Mononuclear cell (primary cell): ENCODE measurements at regions not wholly inside any gene's neighbourhood (a gene's known extent, or its start where the extent isn't known, plus 50 kb on each side); places are given as distances from the start of the nearest gene placed in this dataset.

Experiments
- H3K27me3 ChIP-seq: 2 replicates; pipeline ENCODE4 v1.6.0; 2011; ENCODE audit warnings: low read length, control low read depth; ENCODE audit not compliant: insufficient read depth
- H3K4me1 ChIP-seq: 2 replicates; pipeline ENCODE4 v1.5.1; 2011; ENCODE audit warnings: mild to moderate bottlenecking, low read length, control low read depth; ENCODE audit not compliant: insufficient read depth
- H3K4me3 ChIP-seq: 2 replicates; pipeline ENCODE4 v1.5.1; 2011; ENCODE audit warnings: mild to moderate bottlenecking, low read length, moderate library complexity
- H3K9me3 ChIP-seq: 2 replicates; pipeline ENCODE4 v1.5.1; 2011; ENCODE audit warnings: low read depth, mild to moderate bottlenecking, control low read depth, low read length

DNA sequence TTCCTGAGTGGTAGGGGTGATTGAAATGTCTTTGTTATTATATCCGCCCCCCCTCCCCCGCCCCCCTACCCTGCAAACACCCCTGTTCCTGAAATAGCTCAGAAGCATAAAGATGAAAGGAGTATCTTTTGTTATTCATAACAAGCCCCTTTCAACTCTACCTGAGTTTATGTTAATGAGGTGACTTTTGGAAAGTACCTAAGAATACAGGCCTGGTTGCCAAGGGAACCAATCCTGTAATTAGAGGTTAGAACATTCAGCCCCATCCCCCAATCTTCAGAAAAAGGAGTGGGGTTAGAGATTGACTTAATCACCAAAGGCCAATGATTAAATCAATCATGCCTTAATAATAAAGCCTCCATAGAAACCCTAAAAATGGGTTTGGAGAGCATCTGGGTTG lies 979.2 kb upstream of the GJE1 start:
- no peaks in the 10 kb centered on the region for H3K4me1 ChIP-seq
- H3K9me3 ChIP-seq = no peaks in the 10 kb centered on the region
- no peaks in the 10 kb centered on the region for H3K27me3 ChIP-seq
- H3K4me3 ChIP-seq = no peak overlapping the region

DNA sequence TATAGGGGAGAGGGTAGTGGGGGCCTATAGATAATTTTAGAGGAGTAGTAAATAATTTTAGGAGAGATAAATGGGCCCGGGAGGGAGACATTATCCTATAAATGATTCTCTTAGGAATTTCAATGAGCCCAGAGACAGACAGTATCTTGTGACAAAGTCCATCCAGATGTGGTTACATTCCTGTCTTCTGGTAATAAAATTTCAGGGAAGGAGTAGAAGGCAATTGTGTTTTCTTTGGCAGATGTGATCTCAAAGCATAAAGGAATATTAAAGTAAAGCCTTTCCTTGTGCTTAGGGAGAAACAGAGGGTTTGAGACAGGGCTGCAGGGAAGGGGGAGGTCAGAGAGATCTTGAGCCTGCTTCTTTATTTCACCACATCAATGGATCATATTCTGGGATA lies 979.8 kb upstream of the GJE1 start:
- Histone ChIP-seq H3K4me1 (no peaks in the 10 kb centered on the region), H3K27me3 (no peaks in the 10 kb centered on the region), H3K9me3 (no peaks in the 10 kb centered on the region), H3K4me3 (no peak overlapping the region)

DNA sequence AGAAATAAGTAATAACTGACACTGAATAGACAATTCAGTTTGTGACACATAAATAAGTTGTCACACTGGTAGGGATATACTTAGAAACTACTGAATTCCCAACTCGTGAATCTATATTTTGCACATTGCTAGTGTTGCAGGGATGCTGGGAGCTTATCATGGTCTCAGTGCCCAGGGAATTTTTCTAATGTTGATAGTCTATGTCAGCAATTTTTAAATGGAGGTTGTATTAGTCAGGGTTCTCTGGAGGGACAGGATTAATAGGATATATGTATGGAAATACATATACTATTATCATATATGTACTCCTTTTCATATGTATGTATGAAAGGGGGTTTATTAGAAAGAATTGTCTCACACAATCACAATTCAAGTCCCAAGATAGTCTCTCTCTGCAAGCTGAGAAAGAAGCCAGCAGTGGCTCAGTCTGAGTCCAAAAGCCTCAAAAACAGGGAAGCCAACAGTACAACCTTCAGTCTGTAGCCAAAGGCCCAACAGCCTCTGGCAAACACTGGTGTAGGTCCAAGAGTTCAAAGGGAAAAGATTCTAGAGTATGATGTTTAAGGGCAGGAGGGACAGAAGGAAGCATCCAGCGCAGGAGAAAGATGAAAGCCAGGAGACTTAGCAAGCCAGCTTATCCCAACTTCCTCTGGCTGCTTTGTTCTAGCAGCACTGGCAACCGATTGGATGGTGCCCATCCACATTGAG lies 980.9 kb upstream of the GJE1 start:
- no peaks in the 10 kb centered on the region for H3K9me3 ChIP-seq
- H3K4me1 ChIP-seq = no peaks in the 10 kb centered on the region
- no peaks in the 10 kb centered on the region for H3K27me3 ChIP-seq
- no peak overlapping the region for H3K4me3 ChIP-seq

DNA sequence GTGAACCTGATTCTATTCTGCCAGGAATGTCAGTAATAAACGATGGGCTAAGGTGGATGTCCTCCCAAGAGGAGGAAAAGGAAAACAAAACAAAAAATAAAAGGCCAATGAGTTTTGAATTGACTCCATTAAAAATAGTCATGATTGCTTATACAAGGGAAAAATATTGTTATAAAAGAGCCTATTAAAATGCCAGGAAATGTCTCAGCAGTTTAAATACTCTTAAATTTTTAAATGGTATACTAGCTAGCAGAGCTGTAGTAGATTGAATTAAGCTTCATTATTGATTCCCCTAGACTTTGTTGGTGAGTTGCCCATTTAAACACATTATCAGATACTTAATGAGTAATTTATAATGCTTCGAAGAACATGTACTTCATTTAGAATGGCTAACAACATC lies 990.9 kb upstream of the GJE1 start:
- Histone ChIP-seq H3K4me3 (no peak overlapping the region), H3K9me3 (no peaks in the 10 kb centered on the region), H3K27me3 (no peaks in the 10 kb centered on the region), H3K4me1 (no peaks in the 10 kb centered on the region)

DNA sequence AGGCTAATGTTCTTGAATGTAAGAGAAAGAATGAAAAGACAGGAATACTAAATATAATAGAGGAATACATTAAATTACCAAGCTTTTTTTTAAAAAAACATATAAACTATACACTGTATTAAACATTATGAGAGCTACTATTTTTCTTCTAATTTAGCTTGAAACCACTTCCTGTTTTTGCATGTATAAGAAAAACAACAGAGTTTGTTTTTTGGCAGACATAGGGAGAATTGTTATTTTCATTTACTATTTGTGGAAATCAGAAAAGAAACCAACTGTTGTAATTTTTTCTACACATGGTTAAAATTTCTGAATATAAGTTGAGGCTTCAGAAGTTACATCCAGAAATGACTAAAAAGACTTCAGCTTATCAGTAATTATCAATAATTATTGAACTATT lies 991.8 kb upstream of the GJE1 start:
- no peak overlapping the region for H3K4me3 ChIP-seq
- no peaks in the 10 kb centered on the region for H3K4me1 ChIP-seq
- no peaks in the 10 kb centered on the region for H3K9me3 ChIP-seq
- no peaks in the 10 kb centered on the region for H3K27me3 ChIP-seq

DNA sequence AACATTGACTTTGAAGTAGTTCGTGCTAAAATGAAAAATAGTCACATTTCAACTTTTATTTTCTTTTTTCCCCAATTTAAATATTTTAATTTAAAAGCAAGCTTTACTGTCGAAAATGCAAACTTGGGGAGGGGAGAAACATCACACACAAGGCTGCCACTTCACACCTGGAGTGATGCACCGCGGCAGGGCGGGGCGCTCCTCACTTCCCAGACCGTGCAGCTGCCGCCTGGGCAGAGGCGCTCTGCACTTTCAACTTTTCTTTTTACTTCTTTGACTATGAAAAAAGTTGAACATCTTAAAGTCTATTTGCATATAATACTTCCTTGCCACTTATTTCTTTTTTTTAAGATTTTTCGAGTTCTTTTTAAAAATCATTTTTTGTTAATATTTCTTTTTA lies 993.3 kb upstream of the GJE1 start:
- Histone ChIP-seq H3K4me3 (no peak overlapping the region), H3K27me3 (no peaks in the 10 kb centered on the region), H3K9me3 (no peaks in the 10 kb centered on the region), H3K4me1 (no peaks in the 10 kb centered on the region)

DNA sequence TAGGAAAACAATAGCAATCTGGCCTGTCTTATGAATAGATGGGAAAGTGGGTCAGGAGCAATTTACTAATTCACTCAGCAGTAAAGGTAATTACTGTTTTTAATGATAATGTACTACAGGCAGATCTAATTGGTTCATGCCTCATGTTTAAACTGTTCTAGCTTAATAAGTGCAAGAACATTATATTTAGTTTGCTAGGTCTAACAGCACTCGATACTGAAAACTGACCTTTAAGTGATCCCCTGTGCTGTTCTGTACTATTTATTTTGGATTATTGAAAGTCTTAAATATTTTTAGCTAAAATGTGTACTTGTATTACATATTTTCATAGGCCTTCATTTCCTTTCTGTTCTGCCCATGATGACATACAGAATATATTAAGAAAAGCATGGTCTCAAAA lies 998.0 kb upstream of the GJE1 start:
- no peaks in the 10 kb centered on the region for H3K27me3 ChIP-seq
- no peak overlapping the region for H3K4me3 ChIP-seq
- no peaks in the 10 kb centered on the region for H3K4me1 ChIP-seq
- no peaks in the 10 kb centered on the region for H3K9me3 ChIP-seq

DNA sequence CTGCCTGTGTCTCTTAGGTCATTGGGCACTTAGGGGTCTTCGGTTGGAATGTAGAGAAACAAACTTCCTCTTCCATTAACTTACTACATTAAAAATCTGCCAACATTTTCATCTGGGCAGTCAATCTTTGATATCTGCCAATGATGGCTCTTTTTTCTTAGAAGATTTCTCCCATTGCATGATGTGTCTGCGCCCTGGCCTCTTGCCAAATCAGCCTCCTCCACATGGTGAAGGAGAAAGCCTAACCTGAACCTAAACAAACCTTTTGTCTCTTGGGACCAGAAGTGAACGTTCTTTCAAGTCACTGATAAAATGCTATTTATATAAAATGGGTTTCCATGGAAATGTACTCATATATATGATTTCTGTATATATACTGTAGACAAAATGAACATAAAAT lies 998.9 kb upstream of the GJE1 start:
- H3K4me1 ChIP-seq = no peaks in the 10 kb centered on the region
- H3K4me3 ChIP-seq = no peak overlapping the region
- H3K27me3 ChIP-seq = no peaks in the 10 kb centered on the region
- no peaks in the 10 kb centered on the region for H3K9me3 ChIP-seq

DNA sequence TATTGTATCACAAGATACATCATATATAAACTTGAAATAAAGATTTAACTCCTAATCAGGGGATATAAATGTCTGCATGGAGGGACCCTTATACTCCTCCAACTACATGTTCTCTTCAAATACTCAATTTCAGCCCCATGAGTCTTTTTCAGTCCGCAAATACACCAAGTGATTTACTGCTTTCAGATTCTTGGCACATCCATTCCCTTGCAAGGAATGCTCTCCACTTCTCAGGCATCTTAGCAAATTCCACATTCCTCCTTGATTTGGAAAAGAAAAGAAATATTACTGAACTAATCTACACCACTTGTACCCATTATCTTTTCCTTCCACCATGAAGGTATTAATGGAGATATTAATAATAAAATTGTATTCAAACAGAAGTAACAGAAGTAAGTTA lies 999.4 kb upstream of the GJE1 start:
- no peak overlapping the region for H3K4me3 ChIP-seq
- no peaks in the 10 kb centered on the region for H3K9me3 ChIP-seq
- no peaks in the 10 kb centered on the region for H3K27me3 ChIP-seq
- no peaks in the 10 kb centered on the region for H3K4me1 ChIP-seq

DNA sequence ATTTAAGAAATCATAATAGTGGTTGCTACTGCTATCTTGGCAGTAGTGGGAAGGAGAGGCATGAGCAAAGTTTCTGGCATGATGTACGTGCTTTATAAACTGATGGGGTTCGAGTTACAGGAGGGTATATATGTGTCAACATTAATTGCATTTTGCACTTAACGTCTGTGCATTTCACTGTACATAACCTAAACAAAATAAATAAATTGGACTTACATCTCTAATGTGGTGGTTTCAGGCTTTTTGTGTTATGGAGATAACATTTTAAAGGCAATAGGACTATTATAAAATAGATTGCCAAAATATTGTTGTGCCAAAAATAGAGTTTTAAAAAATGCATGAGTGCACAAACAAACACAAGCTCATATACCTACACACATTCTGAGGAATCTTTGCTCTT lies 1001.1 kb upstream of the GJE1 start:
- Histone ChIP-seq H3K27me3 (no peaks in the 10 kb centered on the region), H3K9me3 (no peaks in the 10 kb centered on the region), H3K4me1 (no peaks in the 10 kb centered on the region)

DNA sequence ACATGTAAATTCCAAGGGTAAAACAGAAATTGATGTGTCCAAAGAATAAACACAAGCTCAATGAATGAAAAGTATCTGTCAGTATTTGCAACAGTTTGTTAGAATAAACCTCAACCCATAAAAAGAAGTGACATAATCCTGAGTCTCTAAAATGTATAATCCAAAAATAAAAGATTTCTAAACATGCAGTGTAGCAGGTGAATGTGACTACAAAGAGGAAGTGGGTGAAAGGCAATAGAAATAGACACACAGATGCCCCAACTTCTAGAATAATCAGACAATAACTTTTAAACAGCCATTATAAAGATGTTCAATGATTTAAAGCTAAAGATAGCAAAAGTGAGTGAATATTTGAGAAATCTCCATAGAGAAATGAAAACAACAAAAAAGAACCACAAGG lies 1009.2 kb upstream of the GJE1 start:
- Histone ChIP-seq H3K27me3 (no peaks in the 10 kb centered on the region), H3K4me3 (no peak overlapping the region), H3K4me1 (no peaks in the 10 kb centered on the region), H3K9me3 (no peaks in the 10 kb centered on the region)

More for the DNA sequence above, 1001.1 kb upstream of the GJE1 start:
- H3K4me3 ChIP-seq = no peak overlapping the region

DNA sequence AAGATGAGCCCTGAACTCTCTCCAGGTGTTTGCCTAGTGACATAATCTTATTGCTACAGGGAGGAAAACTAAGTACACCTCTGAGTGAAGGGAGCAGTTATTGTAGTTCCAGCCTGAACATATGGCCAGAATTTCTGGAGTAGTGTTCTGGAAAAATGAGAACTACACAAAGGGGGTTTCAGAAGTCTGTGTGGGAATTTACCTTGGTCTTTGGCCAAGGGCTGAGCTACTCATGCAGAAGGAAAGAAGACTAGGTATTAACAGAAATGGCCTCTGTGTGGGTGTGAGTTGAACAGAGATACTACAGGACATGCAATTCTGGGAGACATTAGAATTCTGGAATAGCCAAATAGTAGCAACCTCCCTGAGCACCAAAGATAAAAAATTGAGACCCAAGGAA lies 1009.7 kb upstream of the GJE1 start:
- no peaks in the 10 kb centered on the region for H3K9me3 ChIP-seq
- H3K4me3 ChIP-seq = no peak overlapping the region

DNA sequence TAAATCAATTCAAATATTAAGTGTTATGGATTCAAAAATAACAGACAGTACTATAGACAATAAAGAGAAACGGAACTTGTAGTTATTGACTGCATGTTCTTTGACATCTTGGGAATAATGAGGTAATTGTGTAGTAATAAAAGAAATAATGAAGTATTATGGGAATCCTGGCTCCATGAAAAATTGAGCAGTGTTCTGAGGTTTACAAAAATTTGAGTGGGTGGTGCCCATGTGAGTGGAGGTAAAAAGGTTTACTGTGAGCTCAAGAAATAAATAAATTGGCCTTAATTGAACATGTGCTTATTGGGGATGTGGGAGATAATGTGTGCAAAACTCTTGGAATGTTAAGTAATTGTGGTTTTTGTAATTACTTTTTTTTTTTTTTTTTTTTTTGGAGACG lies 1013.7 kb upstream of the GJE1 start:
- no peaks in the 10 kb centered on the region for H3K27me3 ChIP-seq
- no peak overlapping the region for H3K4me3 ChIP-seq
- no peaks in the 10 kb centered on the region for H3K4me1 ChIP-seq
- no peaks in the 10 kb centered on the region for H3K9me3 ChIP-seq

More for the DNA sequence above, 1009.7 kb upstream of the GJE1 start:
- no peaks in the 10 kb centered on the region for H3K4me1 ChIP-seq
- H3K27me3 ChIP-seq = no peaks in the 10 kb centered on the region

DNA sequence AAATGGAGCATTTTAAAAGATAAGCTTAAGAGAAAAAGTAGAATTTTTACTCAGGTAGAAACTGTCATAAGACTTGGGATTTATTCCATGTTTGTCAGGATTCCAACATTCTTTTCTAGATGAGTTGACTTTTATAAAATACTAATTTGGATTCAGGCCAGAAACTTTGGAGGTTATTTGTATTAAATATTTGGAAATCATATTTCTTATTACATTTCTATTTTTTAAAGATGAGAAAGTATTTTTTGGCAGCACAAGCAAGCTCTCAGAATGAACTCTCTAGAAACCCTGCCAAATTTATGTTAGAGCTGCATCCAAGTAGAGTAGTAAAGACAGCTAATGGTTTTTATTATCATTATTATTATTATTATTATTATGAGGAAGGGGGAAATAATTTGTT lies 1014.9 kb upstream of the GJE1 start:
- Histone ChIP-seq H3K4me3 (no peak overlapping the region), H3K27me3 (no peaks in the 10 kb centered on the region), H3K9me3 (no peaks in the 10 kb centered on the region), H3K4me1 (no peaks in the 10 kb centered on the region)

DNA sequence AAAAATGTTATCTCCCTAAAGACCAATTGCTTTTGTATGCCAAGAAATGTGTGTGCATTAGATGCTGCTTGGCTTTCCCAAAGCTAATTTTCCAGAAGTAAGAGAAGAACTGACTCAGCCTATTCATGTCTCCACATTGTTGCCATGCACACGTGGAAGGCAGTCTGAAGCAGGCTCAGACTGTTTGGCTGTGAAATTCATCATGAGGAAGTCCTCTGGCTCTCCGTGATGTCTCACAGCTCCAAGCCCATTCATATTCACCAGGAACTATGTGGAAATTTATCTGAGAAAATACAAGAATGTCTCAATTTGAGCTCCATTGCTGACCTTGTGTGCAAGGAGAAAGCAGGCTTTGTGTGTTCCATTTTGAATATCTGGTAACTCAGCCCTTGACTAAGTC lies 1022.2 kb upstream of the GJE1 start:
- H3K9me3 ChIP-seq = no peaks in the 10 kb centered on the region
- no peaks in the 10 kb centered on the region for H3K4me1 ChIP-seq
- H3K4me3 ChIP-seq = no peak overlapping the region
- no peaks in the 10 kb centered on the region for H3K27me3 ChIP-seq

DNA sequence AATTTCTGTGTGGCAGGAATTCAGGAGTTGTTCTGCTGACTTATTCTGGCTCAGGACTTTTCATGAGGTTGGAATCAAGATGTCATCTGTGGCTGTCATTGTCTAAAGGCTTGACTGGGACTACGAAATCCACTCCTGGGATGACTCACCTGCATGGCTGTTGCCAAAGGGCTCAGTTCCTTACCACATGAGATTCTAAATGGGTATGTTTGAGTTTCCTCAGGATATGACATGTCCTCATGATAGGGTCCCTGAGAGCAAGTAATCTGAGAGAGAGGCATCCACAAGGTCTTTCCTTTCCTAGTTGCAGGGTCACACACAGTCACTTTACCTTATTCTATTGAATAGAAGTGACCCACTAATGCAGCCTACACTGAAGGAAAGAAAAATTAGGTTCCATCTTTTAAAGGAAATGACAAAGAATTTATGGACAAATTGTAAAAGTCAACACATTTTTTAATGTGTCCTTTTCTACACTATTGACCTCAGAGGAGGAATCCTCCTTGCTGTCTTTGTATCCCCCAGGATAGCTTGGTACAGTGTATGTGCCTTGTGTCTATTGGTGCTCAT lies 1025.0 kb upstream of the GJE1 start:
- Histone ChIP-seq H3K4me3 (no peak overlapping the region), H3K9me3 (no peaks in the 10 kb centered on the region), H3K27me3 (no peaks in the 10 kb centered on the region), H3K4me1 (no peaks in the 10 kb centered on the region)
